GM21723 (cell line): ENCODE measurements at regions not wholly inside any gene's neighbourhood (a gene's known extent, or its start where the extent isn't known, plus 50 kb on each side); places are given as distances from the start of the nearest gene placed in this dataset.

Experiments
- ATAC-seq: cut with Tn5 transposase; IDR thresholded peaks from one replicate; pipeline ENCODE4 v1.9.1; 2021; ENCODE audit warnings: mild to moderate bottlenecking, moderate library complexity; ENCODE audit not compliant: unreplicated experiment

DNA sequence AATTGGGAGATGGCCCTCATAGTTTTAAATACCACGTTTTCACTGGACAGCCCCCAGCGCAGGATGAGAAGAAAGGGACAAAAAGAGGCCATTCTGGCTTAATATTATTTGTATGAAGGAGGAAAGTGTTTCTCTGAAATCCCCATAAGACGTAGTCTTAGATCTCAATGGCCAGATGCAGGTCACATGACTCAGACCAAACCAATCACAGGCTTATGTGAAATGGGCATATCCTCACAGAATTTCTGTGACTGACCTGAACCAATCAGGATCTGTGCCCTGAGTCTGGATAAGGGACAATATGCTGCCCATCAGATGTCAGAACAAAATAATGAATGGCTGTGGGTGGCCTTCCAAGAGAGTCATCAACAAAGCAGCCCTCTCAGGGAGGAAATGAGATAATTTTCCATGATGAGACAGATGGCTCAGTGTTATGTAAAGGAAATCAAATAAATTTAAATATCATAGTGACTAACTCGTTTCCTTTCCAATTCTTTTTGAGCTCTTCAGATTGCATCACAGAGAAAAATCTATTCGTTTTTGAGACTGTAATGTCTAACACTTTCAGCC lies 1009.5 kb upstream of the TMEM132C start:
- no peak for ATAC-seq

DNA sequence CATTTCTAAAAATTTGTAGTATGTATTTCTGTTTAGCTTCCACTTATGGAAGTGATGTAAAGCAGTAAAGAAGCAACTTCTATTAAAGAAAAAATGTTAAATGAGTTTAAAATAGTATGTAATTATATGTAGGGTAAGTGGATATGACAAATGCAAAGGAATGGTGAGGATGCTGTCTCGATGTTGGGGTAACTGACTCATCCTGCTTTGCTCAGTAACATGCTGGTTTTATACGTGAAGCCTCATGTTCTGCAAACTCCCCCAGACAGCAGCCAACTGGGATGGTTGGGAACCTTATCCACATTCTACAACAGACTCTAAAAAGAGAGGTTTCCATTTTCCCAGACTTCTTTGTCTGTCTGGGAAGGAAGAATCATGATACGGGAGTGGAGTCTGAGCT lies 1006.4 kb upstream of the TMEM132C start:
- ATAC-seq, result no peak

DNA sequence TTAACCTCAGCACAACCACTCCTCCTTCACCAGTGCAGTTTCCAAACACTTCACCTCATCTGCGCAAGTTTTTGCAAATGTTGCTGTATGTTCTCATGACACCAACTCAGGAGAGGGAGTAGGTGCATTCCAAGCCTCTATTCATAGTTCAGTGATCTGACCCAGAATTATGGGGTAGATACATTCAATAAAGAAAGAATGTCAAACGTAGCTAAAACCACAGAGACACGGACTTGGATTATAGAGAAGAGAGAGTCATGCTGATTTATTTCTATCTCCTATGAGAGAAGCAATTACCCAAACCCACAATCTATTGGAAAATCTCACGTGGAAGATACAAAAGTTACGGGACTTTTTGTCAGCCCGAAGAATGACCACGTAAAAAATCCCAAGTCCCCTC lies 1006.0 kb upstream of the TMEM132C start:
- ATAC-seq, result no peak

DNA sequence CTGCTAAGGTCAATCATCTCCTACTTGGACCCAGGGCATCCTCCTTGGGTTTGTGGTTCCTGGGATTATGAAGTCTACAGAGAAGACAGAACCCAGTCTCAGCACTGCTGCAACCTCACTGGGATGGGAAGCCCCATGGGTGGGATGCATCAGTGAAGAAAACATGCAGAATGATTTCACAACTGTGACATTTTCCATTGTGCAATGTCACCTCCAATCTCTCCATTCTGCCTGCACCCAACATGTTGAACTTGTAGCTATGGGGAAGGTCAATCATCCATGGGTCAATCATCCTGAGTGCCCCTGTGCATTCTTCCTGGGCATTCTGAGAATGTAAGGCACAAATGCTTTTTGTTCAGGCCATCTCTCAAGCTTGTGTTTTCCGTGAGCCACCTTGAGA lies 1004.4 kb upstream of the TMEM132C start:
- no peak for ATAC-seq

DNA sequence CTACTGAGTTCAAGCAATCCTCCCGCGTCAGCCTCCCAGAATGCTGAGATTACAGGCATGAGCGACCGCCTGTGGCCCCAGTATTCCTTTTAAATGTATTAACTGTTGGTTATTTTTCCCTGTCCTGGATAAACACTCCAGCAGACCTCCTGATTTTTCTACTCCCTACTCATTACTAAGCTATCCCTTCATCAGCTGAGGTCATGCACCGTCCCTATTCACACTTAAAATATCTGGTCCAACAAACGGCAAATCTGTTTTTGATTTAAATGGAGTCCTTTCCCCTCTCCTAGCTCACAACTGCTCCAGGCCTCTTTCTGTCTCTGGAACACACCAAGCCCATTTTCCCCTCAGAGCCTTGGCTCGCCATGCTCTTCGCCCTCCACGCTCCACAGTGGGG lies 1003.3 kb upstream of the TMEM132C start:
- no peak for ATAC-seq

DNA sequence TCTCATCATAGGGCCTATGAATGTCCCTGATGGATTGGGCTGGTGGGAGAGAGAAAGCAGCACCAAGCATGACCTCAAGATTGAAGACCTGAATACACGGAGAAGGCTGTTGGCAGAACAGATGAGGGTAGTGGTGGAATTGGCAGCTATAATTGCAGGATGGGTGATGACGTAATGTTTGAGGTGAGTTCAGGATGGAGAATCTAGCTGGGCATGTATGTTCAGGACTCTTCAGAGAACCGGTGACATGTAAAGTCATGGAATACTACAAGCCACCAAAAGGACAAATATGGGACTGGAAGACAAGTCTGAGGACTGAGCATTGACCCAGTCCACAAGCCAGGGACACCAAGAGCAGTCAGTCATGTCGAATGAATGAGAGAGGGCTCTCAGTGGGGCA lies 999.8 kb upstream of the TMEM132C start:
- no peak for ATAC-seq

DNA sequence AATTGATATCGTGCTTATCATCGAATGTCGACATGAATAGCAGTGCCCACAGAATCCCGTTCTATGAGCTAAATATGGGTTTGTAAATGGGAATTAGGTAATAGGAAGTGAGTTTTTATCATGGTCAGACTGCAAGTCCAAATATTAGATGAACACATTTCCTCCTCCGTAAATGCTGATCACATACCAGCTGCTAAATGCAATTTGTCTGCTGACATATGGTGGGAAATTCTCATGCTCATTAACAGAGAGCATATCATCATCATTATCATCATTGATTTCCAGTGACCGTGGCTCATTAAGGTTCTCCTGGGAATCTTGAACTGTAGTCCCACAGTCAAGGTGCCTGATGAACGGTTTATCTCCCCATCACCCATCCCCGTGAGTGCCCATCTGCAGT lies 998.8 kb upstream of the TMEM132C start:
- no peak for ATAC-seq

DNA sequence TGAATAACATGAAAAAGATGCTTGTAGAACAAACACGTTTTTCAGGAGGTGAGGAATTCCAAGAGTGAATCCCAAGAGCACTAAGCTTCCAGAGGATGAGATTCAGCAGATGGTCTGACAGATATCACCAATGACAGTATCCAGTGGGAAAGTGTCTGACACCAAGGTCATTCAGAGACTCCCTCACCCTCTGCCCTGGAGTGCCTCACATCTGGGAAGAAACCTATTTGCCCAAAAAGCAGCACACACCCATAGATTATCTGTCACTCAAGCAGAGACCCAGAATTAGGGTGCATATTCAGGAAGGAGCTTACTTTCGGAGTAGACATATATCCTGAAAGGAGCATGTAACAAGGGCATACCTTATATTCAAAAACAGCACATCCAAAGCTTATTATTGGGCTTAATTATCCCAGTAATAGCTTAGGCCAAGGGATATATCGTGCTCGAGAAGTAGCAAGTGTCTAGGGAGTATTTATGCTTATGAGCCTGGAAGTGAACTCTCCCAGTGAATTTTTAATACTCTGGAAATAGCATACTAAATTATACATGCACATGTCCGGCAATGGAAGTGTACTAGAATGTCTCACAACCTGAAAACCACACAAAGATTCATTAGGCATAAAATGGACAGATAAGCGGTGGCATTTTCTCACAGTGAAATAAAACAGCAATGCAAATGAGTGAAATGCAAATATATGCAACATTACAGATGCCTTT lies 998.1 kb upstream of the TMEM132C start:
- no peak for ATAC-seq

DNA sequence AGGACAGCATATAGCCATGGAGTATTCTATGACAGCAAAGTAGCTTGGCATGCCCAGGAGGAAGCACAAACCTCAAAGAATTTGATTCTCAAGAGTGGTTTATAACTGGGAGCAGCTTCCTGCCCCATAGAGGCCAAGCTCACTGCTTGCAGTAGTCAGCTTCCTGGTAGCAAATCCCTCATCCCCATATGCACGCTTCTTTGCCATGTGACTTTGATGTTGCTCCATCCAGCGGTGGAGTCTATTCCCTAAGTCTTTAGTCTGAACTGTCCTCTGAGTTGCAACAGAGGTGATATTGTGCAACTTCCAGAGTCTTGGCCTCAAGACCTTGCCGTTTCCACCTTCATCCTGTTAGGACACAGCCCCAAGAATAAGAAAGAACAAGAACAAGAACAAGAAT lies 996.8 kb upstream of the TMEM132C start:
- ATAC-seq, result no peak

DNA sequence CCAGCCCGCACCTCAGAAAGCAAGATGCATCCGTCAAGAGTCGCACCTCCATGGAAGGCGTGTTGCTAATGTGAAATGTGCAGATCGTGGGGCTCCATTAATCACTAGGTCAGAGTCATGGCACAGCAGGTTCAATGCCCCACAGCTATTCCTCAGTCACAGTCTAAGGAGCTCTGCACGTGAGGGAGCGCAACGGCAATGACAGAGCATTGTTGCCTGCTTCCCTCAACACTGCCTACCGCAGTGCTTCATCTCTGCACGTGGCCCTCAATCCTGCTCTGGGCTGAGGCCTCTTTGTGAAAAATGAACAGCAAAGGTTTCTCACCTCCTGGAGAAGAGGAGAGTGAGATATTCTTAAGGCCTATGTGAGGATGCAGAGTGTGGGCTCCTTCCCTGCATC lies 995.2 kb upstream of the TMEM132C start:
- no peak for ATAC-seq

DNA sequence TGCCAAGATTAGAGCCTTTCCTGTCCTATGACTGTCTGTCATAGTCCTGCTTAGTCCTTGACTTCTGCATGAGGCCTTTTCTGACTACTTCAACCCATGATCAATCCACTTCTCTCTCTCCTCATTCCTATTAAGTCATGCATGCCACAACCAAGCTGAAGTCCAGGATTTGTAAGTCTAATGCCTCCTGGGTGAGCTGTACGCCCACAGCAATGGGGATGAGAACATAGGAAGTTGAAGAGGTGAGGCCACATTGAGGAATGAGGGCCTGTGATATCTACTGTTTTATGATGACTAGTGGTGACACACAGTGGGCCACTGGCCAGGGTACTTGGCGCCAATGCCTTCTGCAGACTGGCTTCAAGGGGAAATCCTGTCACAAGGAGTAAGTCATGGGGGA lies 994.1 kb upstream of the TMEM132C start:
- ATAC-seq, result no peak

DNA sequence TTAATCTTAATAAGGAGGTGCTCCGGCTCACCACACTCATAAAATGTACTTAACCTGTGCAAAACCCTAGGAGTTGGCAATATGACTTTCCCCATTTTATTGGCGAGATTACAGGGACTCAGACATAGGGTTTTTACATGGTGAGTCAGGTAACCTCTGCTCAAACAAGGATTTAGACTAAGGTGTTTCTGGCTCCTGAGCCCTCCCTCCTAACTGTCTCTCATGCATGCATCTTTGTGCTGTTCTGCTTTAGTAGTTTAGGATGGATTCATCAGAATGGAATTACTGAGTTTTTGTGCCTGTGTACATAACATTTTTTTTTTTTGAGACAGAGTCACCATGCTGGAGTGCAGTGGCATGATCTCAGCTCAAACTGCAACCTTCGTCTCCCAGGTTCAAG lies 993.3 kb upstream of the TMEM132C start:
- no peak for ATAC-seq

DNA sequence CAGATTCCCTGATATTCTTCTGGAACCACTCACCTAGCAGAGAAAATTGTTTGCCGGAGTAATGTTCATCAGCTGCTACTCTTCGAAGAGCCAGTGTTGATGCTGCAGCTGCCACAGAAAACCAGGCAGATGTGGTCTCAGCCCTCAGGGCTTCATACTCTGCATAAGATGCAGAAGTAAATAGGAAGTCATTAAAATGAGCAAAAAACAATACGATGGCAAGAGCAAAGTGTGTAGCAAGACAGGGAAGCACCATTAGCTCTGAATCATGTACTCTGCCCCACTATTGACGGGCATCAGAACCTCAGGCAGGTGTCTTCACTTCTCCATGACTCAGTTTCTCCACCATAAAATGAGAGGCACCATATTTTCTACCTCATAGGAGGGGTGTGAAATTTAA lies 991.6 kb upstream of the TMEM132C start:
- ATAC-seq, result no peak

DNA sequence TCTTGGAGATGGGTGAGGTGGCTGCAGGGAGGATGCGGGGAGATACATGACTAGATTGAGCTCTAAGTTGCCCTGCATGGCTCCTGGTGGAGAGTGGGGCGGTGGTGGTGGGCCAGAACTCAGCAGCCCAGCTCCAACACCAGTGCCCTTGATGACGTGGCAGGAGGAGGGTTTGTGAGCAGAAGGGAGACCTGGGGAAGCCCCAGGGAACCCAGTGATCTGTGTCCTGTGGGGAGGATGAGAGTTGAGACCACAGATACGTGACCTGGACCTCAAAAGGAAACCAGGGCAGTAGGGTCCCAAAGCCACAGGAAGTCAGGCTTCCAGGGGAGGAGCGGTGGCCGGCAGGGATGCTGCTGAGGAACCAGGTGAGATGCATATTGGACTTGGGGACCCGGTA lies 989.1 kb upstream of the TMEM132C start:
- peak; percentile 63 for ATAC-seq

DNA sequence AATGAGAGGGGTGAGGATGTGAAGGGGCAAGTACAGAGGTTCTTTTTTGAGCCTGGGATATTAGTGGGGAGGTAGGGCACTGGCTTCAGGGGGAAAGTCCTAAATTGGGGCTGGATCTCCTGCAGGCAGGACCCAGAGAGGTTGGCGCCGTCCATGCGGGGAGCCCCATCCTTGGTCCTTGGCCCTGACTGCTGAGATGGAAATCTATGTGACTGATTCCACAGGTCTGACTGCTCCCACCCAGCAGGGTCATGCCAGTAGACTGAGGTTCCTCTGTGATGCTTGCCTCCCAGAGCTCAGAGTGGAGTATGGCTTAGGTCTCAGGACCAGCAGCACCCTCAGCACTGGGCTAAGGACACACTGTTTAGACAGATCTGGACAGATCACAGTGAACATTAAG lies 988.6 kb upstream of the TMEM132C start:
- no peak for ATAC-seq

DNA sequence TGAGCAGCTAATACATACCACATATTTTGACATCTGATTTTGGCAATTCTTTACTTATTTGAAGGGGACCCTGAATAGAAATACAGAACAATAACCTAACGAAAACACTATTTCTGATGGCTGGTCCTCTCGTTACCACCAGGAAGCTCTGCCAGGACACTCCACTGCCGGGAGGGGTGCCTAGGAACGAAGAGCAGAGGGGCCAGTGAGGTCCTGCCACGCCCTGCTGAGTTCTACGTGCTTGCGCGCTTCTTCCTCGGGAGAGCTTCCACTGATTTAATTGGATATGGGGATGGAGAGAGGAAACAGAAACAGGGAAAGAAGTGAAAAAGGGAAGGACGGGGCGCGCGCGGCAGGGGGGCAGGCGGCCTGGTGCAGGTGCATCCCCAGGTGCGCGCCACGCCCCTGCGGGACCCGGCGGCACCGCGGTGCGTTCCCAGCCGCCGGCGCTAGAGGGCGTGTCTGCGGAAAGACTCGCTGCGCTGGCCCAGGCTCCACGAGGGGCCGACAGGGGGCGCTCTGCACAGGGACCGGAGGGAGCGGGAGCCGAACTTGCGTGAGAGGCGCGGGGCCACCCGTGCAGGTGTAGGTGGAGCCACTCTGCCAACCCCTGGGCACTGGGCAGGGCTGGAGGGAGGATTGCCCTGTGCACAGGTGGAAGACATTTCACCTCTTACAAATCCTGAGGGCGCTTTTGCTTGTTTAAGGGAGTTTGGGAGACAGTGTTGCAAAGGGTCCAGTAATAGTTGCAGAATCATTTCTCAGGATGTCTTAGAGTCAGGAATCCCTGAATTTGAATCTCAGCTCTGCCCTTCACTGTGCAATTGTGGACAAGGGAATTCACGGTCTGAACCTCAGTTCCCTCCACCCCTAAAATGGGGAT lies 986.3 kb upstream of the TMEM132C start:
- peak; percentile 78 for ATAC-seq

DNA sequence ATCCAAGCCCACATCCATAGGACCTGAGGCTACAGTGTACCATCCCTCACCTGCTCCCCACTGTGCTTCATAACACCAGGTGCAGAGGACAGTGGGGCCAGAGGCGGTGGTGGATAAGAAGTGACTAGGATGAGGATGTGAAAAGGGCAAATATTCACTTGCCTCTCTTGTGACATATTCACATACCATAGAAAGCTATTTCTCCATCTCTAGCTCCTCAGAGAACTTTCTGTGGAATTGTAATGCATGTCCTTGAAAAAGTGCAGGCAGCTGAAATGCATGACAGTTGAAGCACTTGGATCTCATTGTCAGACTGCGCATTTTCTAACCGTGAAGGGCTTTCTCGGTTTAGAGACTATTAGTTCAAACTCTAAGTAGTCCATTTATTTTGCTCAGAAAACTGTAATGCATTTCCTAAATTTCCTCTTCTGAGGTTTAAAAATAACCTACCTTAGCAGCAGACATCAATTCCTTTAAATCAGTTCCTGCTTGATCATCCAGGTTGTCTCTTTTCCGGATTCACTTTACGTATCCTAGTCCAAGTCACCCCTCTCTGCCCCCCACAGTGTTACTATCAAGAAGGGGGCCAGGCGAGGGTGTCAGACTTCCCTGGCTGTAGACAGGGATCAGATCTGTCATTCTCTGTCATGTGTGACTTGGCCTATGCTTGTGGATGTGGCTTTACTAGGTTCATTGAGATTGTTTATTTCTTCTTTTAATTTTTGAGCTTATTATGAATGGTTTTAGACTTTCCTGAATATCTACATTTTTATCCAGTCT lies 984.0 kb upstream of the TMEM132C start:
- no peak for ATAC-seq

DNA sequence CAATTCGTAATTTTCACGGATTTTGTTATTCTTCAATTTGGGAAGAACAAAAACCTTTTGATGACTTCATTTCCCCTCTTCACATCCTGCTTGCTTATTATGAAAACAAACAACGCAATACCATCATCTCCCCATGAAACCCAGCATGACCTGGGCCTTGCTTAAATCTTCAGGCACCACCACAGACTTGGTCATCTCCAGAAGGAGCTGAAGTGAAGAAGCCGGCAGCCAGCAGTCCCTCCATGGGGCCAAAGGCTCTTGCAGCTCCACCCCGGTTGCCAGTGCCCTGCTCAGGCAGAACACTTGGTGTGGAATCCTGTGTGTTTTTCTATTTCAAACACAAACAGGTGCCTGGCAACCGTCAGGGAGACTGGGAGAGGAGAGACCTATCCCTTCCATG lies 982.9 kb upstream of the TMEM132C start:
- ATAC-seq, result no peak

DNA sequence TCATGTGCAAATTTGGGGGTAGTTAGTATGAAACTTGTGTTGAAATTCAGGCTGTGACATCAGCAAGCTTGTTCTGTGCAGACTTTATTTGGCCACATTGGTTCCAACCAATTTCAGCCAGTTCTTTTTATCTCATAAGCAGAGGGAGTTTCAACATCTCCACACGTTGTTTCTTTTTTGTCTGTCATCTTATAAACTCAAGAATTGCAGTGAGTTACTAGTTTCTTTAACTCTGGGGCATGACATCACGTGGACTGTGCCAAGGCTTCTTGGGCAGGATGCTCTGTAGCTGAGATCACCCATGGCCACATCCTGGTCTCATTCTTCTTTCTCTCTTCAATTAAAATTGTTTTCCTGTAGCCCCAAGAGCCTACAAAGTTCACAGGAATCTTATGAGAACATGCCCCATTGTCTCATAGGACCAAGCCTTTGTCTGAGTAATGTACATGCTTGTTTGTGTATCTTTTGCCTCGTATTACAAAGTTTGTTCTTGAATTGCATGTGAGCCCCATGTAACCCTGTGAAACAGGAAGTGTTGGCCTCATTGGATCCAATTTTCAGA lies 982.0 kb upstream of the TMEM132C start:
- no peak for ATAC-seq

DNA sequence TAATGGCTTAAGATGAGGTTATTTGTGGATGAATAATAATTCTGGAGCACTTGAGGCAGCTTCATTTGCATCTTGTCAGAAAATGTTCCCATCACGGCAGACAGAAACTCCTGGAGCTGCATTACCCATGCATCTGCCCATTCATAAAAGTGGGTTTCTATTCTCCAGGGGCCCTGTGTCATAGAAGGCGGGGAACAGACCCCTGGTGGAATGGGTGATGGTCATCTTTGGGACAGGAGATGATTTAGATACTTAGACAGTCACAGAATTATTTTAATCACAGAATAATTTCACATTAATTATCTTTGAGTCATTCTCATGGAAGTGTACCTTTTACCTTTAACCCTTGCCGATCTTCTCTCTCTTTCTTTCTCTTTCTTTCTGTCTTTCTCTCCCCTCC lies 980.7 kb upstream of the TMEM132C start:
- no peak for ATAC-seq

DNA sequence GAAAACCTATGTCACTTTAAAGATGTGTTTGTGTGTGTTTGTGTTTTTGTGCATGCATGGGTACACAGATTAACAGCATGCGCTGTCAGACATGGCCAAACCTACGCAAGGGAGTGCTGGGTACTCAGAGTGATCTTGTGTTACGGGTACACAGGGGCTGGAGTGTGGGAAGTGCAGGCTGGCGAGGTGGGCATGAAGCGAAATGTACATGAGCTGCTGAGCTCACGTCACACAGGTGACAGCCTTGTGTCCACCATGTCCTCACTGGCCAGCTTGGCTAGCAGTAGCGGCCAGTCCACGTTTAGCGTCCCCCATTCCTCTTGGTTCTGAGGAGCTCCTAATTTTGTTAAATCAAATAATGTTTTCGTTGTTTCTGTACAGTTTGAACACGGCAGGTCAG lies 979.7 kb upstream of the TMEM132C start:
- no peak for ATAC-seq
